NCI-H524 treated with DMSO at 0.1 percent for 48 hours (cell line): ENCODE measurements at regions not wholly inside any gene's neighbourhood (a gene's known extent, or its start where the extent isn't known, plus 50 kb on each side); places are given as distances from the start of the nearest gene placed in this dataset.

Experiments used
- DNase-seq: peaks from one replicate; lab custom pipeline; 2025; lab: John Stamatoyannopoulos, UW

GRCh38 chr16:86868070-86868469, 289.7 kb downstream of the FOXL1 start:
- DNase-seq: no peak

GRCh38 chr16:86868786-86869185, 290.4 kb downstream of the FOXL1 start:
- peak; percentile 23 for DNase-seq

DNA sequence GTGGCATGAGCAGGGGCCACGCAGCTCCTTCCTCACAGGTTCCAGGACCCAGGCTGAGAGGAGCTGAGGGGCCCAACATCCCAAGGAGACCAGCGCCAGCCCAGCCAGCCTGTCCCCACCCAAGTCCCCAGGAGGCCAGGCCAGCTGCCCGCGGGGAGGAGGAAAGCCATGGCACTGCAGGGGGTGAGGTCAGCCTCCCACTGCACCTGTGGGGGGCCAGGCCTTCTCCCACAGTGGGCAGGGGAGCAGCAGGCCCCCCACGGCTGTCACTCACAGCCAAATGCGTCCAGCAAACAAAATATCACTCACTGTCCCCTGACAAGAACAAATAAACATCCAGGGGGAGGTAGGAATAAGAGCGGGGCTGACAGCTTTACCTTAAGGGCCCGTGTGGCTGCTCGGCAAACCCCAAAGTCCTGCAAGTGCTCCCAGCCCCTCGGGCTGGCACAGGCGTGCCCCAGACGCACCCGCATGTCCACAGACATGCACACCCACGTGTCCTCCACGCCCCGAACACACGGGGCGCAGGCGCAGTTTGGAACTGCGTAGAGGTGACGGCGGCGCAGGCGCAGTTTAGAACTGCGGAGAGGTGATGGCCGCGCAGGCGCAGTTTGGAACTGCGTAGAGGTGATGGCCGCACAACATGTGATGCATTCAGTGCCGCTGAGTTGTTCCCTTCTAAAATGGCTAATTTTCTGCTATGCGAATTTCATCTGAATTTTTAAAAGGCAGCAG, 291.1 kb downstream of the FOXL1 start:
- no peak for DNase-seq

DNA sequence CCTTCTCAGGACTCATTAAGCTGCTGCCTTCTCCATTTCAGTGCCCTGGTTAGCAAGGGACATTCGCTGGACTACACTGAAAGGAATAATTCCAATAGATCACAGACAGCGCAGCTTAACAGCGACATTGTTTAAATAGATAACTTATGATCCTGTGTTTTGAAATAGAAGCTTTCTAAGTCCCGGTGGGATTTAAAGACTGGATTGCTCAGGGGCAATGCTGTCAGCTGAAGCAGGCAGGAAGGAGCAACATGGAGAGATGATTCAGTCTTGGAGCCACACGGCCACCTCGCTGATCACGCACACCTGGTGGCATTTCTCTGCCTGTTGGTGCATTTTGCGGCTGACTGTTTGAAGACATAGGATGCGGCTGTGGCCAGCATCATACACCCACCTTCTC, 292.0 kb downstream of the FOXL1 start:
- no peak for DNase-seq

- no peak for DNase-seq
These were observed 293.8 kb downstream of the FOXL1 start for GRCh38 chr16:86872131-86872530.

GRCh38 chr16:86872833-86873232, 294.5 kb downstream of the FOXL1 start:
- DNase-seq: no peak

GRCh38 chr16:86874141-86874540, 295.8 kb downstream of the FOXL1 start:
- no peak for DNase-seq

DNA sequence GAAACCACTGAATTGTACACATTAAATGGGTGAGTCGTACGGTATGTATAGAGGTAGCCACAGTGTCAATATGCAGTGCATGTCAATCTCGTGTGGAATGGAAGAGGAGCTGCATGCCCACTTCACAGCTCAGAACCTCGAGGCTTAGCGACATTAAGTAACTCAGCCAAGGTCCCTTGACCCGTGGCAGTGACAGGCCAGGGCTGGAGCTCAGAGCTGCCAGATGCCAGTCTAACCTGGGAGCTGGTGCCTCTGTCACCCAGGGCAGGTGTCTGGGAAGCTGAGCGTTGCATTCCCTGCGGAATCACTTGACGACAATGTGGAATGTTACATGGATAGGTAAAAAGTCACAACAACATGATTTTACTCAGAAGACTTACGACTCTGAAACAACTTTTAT, 298.1 kb downstream of the FOXL1 start:
- no peak for DNase-seq

DNA sequence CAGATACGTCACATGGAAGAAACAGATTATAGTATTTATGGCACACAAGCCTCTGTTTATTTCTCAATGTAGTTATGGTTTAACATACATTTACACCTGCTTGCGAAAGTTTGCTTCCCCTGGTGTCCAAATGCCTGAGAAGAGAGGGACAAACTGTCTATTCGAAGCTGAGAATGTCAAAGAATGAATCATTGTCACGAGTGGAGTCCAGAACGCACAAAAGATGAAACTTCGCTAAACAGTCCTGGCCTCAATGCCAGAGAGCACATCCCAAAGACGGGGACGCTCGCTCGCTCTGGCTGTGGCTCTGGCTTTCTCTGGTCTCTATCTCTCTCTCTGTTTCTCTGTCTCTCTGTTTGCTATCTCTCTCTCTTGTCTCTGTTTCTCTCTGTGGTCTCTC, 298.8 kb downstream of the FOXL1 start:
- no peak for DNase-seq

DNA sequence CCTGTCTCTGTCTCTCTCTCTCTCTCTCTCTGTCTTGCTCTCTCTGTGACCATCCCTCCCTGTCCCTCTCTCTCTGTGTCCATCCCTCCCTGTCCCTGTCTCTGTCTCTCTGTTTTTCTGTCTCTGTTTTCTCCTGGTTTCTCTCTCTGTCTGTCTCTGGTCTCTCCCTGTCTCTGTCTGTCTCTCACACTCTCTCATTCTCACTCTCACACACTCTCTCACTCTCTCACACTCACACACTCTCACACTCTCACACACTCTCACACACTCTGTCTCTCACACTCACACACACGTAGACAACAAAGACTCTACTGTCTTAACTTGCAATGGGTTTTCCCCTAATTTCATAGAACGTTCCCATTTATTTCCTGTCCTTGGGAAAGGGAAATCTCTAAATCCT, 299.5 kb downstream of the FOXL1 start:
- DNase-seq: no peak

DNA sequence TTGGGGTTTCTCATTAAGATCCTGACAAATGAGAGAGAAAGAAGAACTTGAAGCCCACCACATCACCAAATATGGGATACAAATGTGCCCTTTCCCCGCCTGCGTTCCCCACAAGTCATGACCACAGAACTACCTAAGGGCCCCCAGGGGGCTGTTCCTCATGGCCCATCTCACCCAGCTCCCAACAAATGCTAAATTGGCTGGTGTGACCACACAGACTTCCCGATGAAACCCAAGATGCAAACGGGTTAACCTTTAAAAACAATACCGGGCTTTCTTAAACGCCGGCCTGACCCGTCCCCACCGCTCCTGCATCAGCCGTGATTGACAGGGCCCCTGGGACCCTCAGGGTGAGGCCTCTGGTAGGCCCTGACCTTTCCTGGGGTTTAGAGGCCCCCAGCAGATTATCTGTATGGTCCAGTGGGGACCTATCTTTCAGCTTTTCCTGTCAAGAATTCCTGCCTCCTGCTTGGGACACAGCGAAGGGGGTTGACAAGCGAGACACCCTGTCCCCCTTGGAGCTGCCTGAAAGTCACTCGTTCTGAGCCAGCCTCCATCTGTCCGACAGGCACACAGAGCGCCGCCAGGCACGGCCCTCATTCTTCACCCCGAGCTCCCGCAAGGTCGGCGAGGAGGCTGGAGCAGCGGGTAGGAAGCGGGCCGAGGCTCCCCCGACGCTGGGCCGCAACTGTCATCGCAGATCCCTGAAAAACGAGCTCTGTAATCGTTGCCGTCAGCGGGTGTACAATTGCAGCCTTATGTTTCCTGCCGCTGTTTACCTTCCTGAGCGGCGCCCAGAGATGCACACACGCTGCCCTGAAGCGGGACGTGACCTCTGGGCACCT, 300.1 kb downstream of the FOXL1 start:
- DNase-seq: no peak

- DNase-seq: no peak
These were observed 300.9 kb downstream of the FOXL1 start for GRCh38 chr16:86879268-86879667.

GRCh38 chr16:86880316-86881117, 302.2 kb downstream of the FOXL1 start:
- no peak for DNase-seq

GRCh38 chr16:86881118-86881510, 302.8 kb downstream of the FOXL1 start:
- DNase-seq: no peak

GRCh38 chr16:86881861-86882273, 303.5 kb downstream of the FOXL1 start:
- no peak for DNase-seq

DNA sequence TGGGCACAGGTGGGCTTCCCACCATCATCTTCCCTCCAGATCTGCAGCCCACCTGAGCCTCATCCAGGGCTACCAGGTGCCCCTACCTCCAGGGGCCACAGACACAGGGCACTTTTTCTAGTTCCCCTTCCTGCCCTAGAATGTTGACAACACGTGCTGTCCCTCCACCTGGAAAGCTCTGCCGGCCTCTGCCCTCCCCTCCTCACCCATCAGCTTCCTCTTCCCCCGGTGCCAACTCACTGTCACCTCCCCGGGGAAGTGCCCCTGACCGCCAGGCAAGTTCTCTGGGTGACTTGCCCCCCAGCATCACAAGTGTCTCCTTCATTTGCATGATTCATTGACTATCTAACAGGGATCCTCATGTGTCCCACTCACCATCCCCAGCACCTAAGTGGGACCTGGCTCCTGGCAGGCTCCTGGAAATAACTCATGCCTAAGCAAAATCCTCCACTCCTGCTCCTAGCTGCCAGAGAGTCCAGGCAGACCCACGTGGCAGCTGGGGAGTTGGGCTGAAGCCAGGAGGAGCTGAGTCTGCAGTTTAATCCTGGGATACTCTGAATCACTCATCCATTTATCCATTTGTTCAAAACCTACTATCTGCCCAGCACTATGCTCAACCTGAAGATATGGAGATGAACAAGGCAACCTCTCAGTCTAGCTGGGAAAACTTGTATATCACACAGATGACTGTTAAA, 304.4 kb downstream of the FOXL1 start:
- no peak for DNase-seq

DNA sequence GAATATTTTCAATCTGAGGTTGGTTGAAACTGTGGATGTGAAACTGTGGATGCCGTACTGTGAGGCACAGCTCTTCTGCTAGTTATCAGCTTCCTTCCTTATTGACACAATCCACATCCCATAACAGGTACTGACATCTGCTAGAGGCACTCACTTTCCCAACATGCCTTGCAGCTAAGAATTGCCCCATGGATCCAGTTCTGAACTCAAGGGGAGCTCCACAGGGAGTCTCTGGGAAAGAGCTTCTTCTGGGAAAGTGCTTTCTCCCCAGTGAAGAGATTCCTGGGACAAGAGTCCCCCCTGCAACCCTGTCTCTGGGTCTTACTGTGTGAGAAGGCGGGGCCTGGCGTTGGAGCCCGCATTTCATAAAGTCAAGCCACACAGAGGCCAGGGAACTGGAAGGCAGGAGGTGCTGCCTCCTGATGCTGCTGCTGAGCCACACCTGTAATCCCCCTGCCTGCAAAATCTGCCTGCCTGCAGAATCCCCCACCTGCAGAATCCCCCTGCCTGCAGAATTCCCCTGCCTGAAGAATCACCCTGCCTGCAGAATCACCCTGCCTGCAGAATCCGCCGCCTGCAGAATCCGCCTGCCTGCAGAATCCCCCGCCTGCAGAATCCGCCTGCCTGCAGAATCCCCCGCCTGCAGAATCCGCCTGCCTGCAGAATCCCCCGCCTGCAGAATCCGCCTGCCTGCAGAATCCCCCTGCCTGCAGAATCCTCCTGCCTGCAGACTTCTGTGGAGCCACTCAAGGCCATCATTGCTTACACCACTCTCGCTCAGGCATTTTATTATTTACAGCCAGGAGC, 305.4 kb downstream of the FOXL1 start:
- no peak for DNase-seq

- DNase-seq: no peak
These were observed 306.0 kb downstream of the FOXL1 start for GRCh38 chr16:86884390-86884650.

DNA sequence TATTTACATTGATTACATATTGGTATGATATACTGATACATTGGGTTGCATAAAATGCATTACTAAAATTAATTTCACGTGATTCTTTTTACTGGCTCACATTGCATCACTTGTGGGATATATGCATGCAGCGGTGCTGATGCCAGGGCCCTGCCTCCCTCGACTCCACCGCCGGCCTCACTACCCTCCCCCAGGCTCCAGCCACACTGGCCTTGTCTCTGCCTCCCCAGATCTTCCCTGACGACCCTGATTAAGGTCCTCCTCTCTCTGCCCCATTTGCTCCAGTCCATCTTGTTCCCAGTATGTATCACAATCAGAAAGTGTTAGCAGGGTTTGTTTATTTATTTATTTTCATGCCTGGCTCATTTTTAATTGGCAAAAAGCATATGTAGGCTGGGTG, 306.8 kb downstream of the FOXL1 start:
- DNase-seq: no peak

- no peak for DNase-seq
These were observed 308.3 kb downstream of the FOXL1 start for GRCh38 chr16:86886651-86887050.

- DNase-seq: no peak
These were observed 309.1 kb downstream of the FOXL1 start for GRCh38 chr16:86887416-86887815.
